GM12878 (cell line): ENCODE measurements at regions not wholly inside any gene's neighbourhood (a gene's known extent, or its start where the extent isn't known, plus 50 kb on each side); places are given as distances from the start of the nearest gene placed in this dataset.

Experiments
- ATAC-seq: fragments of 200-7000 bp; cut with Tn5 transposase; 3 replicates; pipeline ENCODE4 v1.9.1; 2020; ENCODE audit warnings: mild to moderate bottlenecking, moderate library complexity
- BruUV-seq: library from RNA; stranded (reverse); fragments of 400-500 nt; replicated peaks from 2 replicates; lab custom pipeline; 2021; lab: Mats Ljungman, UMichigan
- CTCF ChIA-PET: fragments of 300-600 bp; sonication (Branson Sonifier 250); formaldehyde crosslinking; extraction: SDS; loops from one replicate; lab custom pipeline; 2021; ENCODE audit warnings: inconsistent platforms; lab: Yijun Ruan, JAX
- POLR2A ChIA-PET: fragments of 350-600 bp; formaldehyde crosslinking; extraction: SDS; loops from one replicate; lab custom pipeline; 2021; ENCODE audit warnings: inconsistent platforms; lab: Charles Lee
- RAD21 ChIA-PET: fragments of 300-600 bp; sonication (Branson Sonifier 250); formaldehyde crosslinking; loops from one replicate; lab custom pipeline; 2023; ENCODE audit warnings: antibody characterized with exemption; ENCODE audit not compliant: unreplicated experiment; lab: Charles Lee
- SMC1A ChIA-PET: fragments of 300-600 bp; sonication (Branson Sonifier 250); formaldehyde crosslinking; loops from one replicate; lab custom pipeline; 2023; ENCODE audit not compliant: unreplicated experiment, uncharacterized antibody; lab: Charles Lee
- DNase-seq: peaks from one replicate; pipeline ENCODE4 v3.0.0-alpha.2; 2011; ENCODE audit warnings: low read depth, low spot score
- FAIRE-seq: peaks from 3 replicates; lab custom pipeline; 2011; peaks lifted over from hg19 to GRCh38; lab: Jason Lieb, UNC
- H2AFZ ChIP-seq: 2 replicates; pipeline ENCODE4 v1.6.0; 2011; ENCODE audit warnings: low read depth, low read length, control low read depth; ENCODE audit not compliant: control insufficient read depth
- H3K27ac ChIP-seq: 2 replicates; pipeline ENCODE4 v1.5.1; 2011; ENCODE audit warnings: control low read depth; ENCODE audit not compliant: control insufficient read depth, insufficient read depth
- H3K27me3 ChIP-seq, 2 experiments: replicated peaks in 1 of 2; 2 replicates each; pipeline versions ENCODE4 v1.6.0 to v1.6.1; 2011; ENCODE audit warnings: low read length in 1 of 2; ENCODE audit not compliant: control insufficient read depth in 2 of 2, insufficient read depth in 2 of 2
- H3K36me3 ChIP-seq, 2 experiments: 2 replicates each; pipeline ENCODE4 v1.5.1; 2011; ENCODE audit warnings: low read length in 1 of 2; ENCODE audit not compliant: control insufficient read depth in 2 of 2, insufficient read depth in 2 of 2
- H3K4me1 ChIP-seq: 2 replicates; pipeline ENCODE4 v1.6.1; 2011; ENCODE audit warnings: mild to moderate bottlenecking, low read length, moderate library complexity, mixed read lengths; ENCODE audit not compliant: control insufficient read depth, insufficient read depth
- H3K4me2 ChIP-seq: 2 replicates; pipeline ENCODE4 v1.6.0; 2011; ENCODE audit warnings: control low read depth; ENCODE audit not compliant: control insufficient read depth, insufficient read depth
- H3K4me3 ChIP-seq: fragments of 200-600 bp; sonication (generic); 2 replicates; pipeline ENCODE4 v1.5.1; 2016
- H3K79me2 ChIP-seq: 2 replicates; pipeline ENCODE4 v1.6.0; 2011; ENCODE audit warnings: low read length; ENCODE audit not compliant: control insufficient read depth, insufficient read depth
- H3K9ac ChIP-seq: 2 replicates; pipeline ENCODE4 v1.8.0; 2011; ENCODE audit warnings: low read length, control low read depth, mixed read lengths; ENCODE audit not compliant: control insufficient read depth, insufficient read depth
- H3K9me3 ChIP-seq: replicated peaks from 3 replicates; pipeline ENCODE4 v1.5.1; 2011; ENCODE audit warnings: mild to moderate bottlenecking, low read length; ENCODE audit not compliant: control insufficient read depth, insufficient read depth
- H4K20me1 ChIP-seq: 2 replicates; pipeline ENCODE4 v1.6.0; 2011; ENCODE audit not compliant: control insufficient read depth, insufficient read depth
- ATF3 ChIP-seq: IDR thresholded peaks from 2 replicates; pipeline ENCODE4 v1.6.1; 2011; ENCODE audit warnings: low read depth, mild to moderate bottlenecking, low read length, moderate library complexity, borderline replicate concordance; ENCODE audit errors: extremely low read depth
- BCLAF1 ChIP-seq: fragments of 450-650 bp; IDR thresholded peaks from 2 replicates; pipeline ENCODE4 v1.6.1; 2017; ENCODE audit warnings: antibody characterized with exemption, mild to moderate bottlenecking, moderate library complexity
- BRCA1 ChIP-seq: IDR thresholded peaks from 2 replicates; pipeline ENCODE4 v1.6.1; 2011; ENCODE audit warnings: low read depth, low read length, improper control_type of control experiment
- DPF2 ChIP-seq: fragments of 450-650 bp; IDR thresholded peaks from 2 replicates; pipeline ENCODE4 v1.6.1; 2017; ENCODE audit warnings: mild to moderate bottlenecking
- KAT2A ChIP-seq: conservative IDR thresholded peaks from 2 replicates; pipeline ENCODE4 v1.6.1; 2011; ENCODE audit warnings: low read depth, low read length; ENCODE audit not compliant: control insufficient read depth
- MEF2A ChIP-seq: IDR thresholded peaks from 2 replicates; pipeline ENCODE4 v1.6.1; 2011; ENCODE audit warnings: low read depth, mild to moderate bottlenecking, low read length, moderate library complexity; ENCODE audit not compliant: insufficient read depth
- MTA3 ChIP-seq: IDR thresholded peaks from 2 replicates; pipeline ENCODE4 v1.6.1; 2012; ENCODE audit warnings: low read length, inconsistent platforms, borderline replicate concordance
- NR2F1 ChIP-seq: fragments of 450-650 bp; conservative IDR thresholded peaks from 2 replicates; pipeline ENCODE4 v1.6.1; 2017; ENCODE audit warnings: mild to moderate bottlenecking
- PBX3 ChIP-seq: IDR thresholded peaks from 2 replicates; pipeline ENCODE4 v1.6.1; 2011; ENCODE audit warnings: mild to moderate bottlenecking, low read depth, low read length, moderate library complexity; ENCODE audit not compliant: insufficient replicate concordance
- RAD51 ChIP-seq: fragments of 450-650 bp; IDR thresholded peaks from 2 replicates; pipeline ENCODE4 v1.6.1; 2016; ENCODE audit warnings: moderate library complexity, mild to moderate bottlenecking, inconsistent platforms
- ZNF592 ChIP-seq: fragments of 450-650 bp; IDR thresholded peaks from 2 replicates; pipeline ENCODE4 v1.6.1; 2017; ENCODE audit warnings: mild to moderate bottlenecking, moderate library complexity
- ZNF687 ChIP-seq: fragments of 450-650 bp; IDR thresholded peaks from 2 replicates; pipeline ENCODE4 v1.6.1; 2017; ENCODE audit warnings: mild to moderate bottlenecking, moderate library complexity
- WGBS: methylation state at CpG from one replicate; pipeline ENCODE4 v1.1.6; 2016; ENCODE audit warnings: low lambda C conversion rate; ENCODE audit not compliant: insufficient replicate concordance, insufficient coverage; ENCODE audit errors: missing lambda C conversion rate; 5-methylcytosine and 5-hydroxymethylcytosine counted together
- in situ Hi-C: fragments of 300-500 bp; cut with MboI; formaldehyde crosslinking; loops from 9 replicates; pipeline ENCODE4 v1.14.3; 2018; ENCODE audit warnings: mixed read lengths
- intact Hi-C: fragments of 100-400 bp; cut with micrococcal nuclease; formaldehyde crosslinking; loops from one replicate; pipeline ENCODE4 v1.14.2; 2022; ENCODE audit not compliant: unreplicated experiment

GRCh38 chr10:60465801-60466200 lies 76.1 kb upstream of the ANK3 start:
- no peak for DNase-seq
- intact Hi-C loops (no loop called here), in situ Hi-C loops (no loop called here)
- ChIA-PET RAD21 (no interaction called here), SMC1A (no interaction called here), CTCF (no interaction called here), POLR2A (interaction anchor here (0.7 kb wide), 1 partner anchor 40 kb away, joined by 5 read pairs; no protein-coding TSS in a partner anchor)
- Histone ChIP-seq H3K4me2 (no peak overlapping the region), H3K4me1 (no peaks in the 10 kb centered on the region), H3K9me3 (no peaks in the 10 kb centered on the region), H3K27ac (no peak overlapping the region), H3K4me3 (no peak overlapping the region), H2AFZ (no peak overlapping the region), H3K36me3 (no peaks in the 10 kb centered on the region), H3K27me3 (no peaks in the 10 kb centered on the region), H3K9ac (no peak overlapping the region), H3K79me2 (no peaks in the 10 kb centered on the region), H4K20me1 (no peaks in the 10 kb centered on the region)
- BruUV-seq, result no TSS peak
- 0% methylated on average over 2 of the region's 2 CpGs for WGBS
- ATAC-seq, result no peak
- FAIRE-seq, result no peak
- no peak for TF ChIP-seq MTA3
- TF ChIP-seq KAT2A, result no peak
- no peak for TF ChIP-seq DPF2
- no peak for TF ChIP-seq PBX3
- TF ChIP-seq ATF3, result no peak
- TF ChIP-seq BRCA1, result no peak
- TF ChIP-seq BCLAF1, result no peak
- TF ChIP-seq NR2F1, result no peak
- no peak for TF ChIP-seq ZNF592
- TF ChIP-seq ZNF687, result no peak
- TF ChIP-seq MEF2A, result no peak
- no peak for TF ChIP-seq RAD51
